ENCODE measurements at regions not wholly inside any gene's neighbourhood (a gene's known extent, or its start where the extent isn't known, plus 50 kb on each side); places are given as distances from the start of the nearest gene placed in this dataset.
"Not testable (repeated sequence)": the region's sequence is repeated elsewhere in the genome, so short reads cannot be mapped to it uniquely, and the experiment has no call there.

- H3K27ac Mint-ChIP-seq; H3K9me3 Mint-ChIP-seq; intact Hi-C loops (cut with micrococcal nuclease): not testable (repeated sequence)
Measured at GRCh38 chr9:40097992-40098391, 742.5 kb downstream of the SPATA31A1 start.

GRCh38 chr9:40106003-40106782, 750.7 kb downstream of the SPATA31A1 start:
- H3K9me3 Mint-ChIP-seq; intact Hi-C loops (cut with micrococcal nuclease); H3K4me1 Mint-ChIP-seq (ENCODE audit: low read depth); H3K36me3 Mint-ChIP-seq (ENCODE audit: low read depth); H3K27me3 Mint-ChIP-seq (ENCODE audit: insufficient read depth): not testable (repeated sequence)
- DNase-seq (ENCODE audit: low spot score), result peak; percentile 31
- Mint-ChIP-seq H3K4me3 (peak overlapping the region; percentile 93), H3K27ac (peak overlapping the region; percentile 91)

More at GRCh38 chr9:40097992-40098391, 742.5 kb downstream of the SPATA31A1 start:
- H3K27me3 Mint-ChIP-seq (ENCODE audit: insufficient read depth); H3K4me1 Mint-ChIP-seq (ENCODE audit: low read depth); DNase-seq (ENCODE audit: low spot score); H3K36me3 Mint-ChIP-seq (ENCODE audit: low read depth); H3K4me3 Mint-ChIP-seq: not testable (repeated sequence)

- H3K27me3 Mint-ChIP-seq (ENCODE audit: insufficient read depth); DNase-seq (ENCODE audit: low spot score); H3K4me1 Mint-ChIP-seq (ENCODE audit: low read depth); H3K9me3 Mint-ChIP-seq; intact Hi-C loops (cut with micrococcal nuclease); H3K36me3 Mint-ChIP-seq (ENCODE audit: low read depth); H3K4me3 Mint-ChIP-seq; H3K27ac Mint-ChIP-seq: not testable (repeated sequence)
Measured at GRCh38 chr9:40106783-40107248, 751.3 kb downstream of the SPATA31A1 start.

- DNase-seq (ENCODE audit: low spot score); H3K9me3 Mint-ChIP-seq; intact Hi-C loops (cut with micrococcal nuclease); H3K4me3 Mint-ChIP-seq; H3K27ac Mint-ChIP-seq; H3K4me1 Mint-ChIP-seq (ENCODE audit: low read depth); H3K27me3 Mint-ChIP-seq (ENCODE audit: insufficient read depth); H3K36me3 Mint-ChIP-seq (ENCODE audit: low read depth): not testable (repeated sequence)
Measured at GRCh38 chr9:40107251-40107650, 751.8 kb downstream of the SPATA31A1 start.

DNA sequence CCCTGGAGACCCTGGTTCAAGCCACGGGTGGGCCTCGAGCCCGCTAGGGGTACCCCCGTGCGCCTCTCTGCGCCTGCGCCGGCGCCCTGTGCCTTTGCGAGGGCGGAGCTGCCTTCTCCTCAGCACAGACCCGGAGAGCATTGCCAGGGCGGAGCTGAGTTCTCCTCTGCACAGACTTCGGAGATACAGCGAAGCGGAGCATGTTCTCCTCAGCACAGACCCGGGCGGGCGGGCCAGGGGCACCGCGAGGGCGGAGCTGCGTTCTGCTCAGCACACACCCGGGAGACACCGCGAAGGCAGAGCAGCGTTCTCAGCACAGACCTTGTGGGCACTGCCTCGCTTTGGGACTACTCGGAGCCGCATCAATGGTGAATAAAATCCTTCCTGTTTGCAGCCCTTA, 753.0 kb downstream of the SPATA31A1 start:
- H3K4me3 Mint-ChIP-seq; H3K4me1 Mint-ChIP-seq (ENCODE audit: low read depth); DNase-seq (ENCODE audit: low spot score); H3K27me3 Mint-ChIP-seq (ENCODE audit: insufficient read depth); H3K36me3 Mint-ChIP-seq (ENCODE audit: low read depth); intact Hi-C loops (cut with micrococcal nuclease); H3K9me3 Mint-ChIP-seq; H3K27ac Mint-ChIP-seq: not testable (repeated sequence)

GRCh38 chr9:40110751-40111150, 755.3 kb downstream of the SPATA31A1 start:
- H3K36me3 Mint-ChIP-seq (ENCODE audit: low read depth); intact Hi-C loops (cut with micrococcal nuclease); H3K4me3 Mint-ChIP-seq; H3K9me3 Mint-ChIP-seq; H3K27ac Mint-ChIP-seq; DNase-seq (ENCODE audit: low spot score); H3K27me3 Mint-ChIP-seq (ENCODE audit: insufficient read depth); H3K4me1 Mint-ChIP-seq (ENCODE audit: low read depth): not testable (repeated sequence)

DNA sequence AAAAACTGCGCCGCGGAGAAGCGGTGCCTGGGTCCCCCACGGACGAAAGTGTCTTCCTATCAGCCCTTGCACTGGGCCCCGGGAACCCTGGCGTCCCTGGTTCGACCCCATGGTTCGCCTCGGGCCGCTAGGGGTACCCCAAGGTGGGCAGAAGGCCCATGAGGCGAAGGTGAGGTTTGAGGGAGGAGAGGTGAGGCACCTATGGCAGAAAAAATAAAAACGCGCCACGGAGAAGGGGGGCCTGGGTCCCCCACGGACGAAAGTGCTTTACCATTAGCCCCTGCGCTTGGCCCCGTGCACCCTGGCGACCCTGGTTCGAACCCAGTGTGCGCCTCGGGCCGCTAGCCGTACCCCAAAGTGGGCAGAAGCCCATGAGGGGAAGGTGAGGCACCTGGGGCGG, 756.1 kb downstream of the SPATA31A1 start:
- H3K36me3 Mint-ChIP-seq (ENCODE audit: low read depth); intact Hi-C loops (cut with micrococcal nuclease); H3K27me3 Mint-ChIP-seq (ENCODE audit: insufficient read depth); H3K4me3 Mint-ChIP-seq; H3K27ac Mint-ChIP-seq; DNase-seq (ENCODE audit: low spot score); H3K4me1 Mint-ChIP-seq (ENCODE audit: low read depth); H3K9me3 Mint-ChIP-seq: not testable (repeated sequence)

- intact Hi-C loops (cut with micrococcal nuclease); H3K4me1 Mint-ChIP-seq (ENCODE audit: low read depth); H3K9me3 Mint-ChIP-seq; H3K27me3 Mint-ChIP-seq (ENCODE audit: insufficient read depth); DNase-seq (ENCODE audit: low spot score); H3K36me3 Mint-ChIP-seq (ENCODE audit: low read depth); H3K4me3 Mint-ChIP-seq; H3K27ac Mint-ChIP-seq: not testable (repeated sequence)
Measured at GRCh38 chr9:40130598-40130997, 775.1 kb downstream of the SPATA31A1 start.

- DNase-seq (ENCODE audit: low spot score); H3K27me3 Mint-ChIP-seq (ENCODE audit: insufficient read depth); H3K27ac Mint-ChIP-seq; H3K36me3 Mint-ChIP-seq (ENCODE audit: low read depth); H3K4me1 Mint-ChIP-seq (ENCODE audit: low read depth); H3K4me3 Mint-ChIP-seq; H3K9me3 Mint-ChIP-seq; intact Hi-C loops (cut with micrococcal nuclease): not testable (repeated sequence)
Measured at GRCh38 chr9:40169204-40169603, 813.7 kb downstream of the SPATA31A1 start.

DNA sequence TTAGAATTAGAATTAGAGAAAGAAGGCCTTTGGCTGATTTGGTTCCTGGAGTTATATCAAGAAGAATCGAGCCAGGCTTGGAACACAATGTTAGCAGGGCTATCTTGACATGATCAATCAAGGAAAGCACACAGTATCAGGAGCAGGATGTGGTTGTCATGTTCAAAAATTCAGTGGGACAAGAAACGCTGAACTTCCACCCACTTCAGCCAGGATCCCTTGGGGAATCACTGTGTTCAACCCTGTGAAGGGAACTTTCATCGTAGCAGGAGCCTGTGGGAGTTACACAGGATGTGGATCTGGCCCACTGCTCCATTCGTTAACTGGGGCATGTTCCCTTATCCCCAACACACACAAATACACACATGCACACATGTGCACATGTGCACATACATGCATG, 817.8 kb downstream of the SPATA31A1 start:
- H3K4me1 Mint-ChIP-seq (ENCODE audit: low read depth); DNase-seq (ENCODE audit: low spot score); H3K4me3 Mint-ChIP-seq; H3K36me3 Mint-ChIP-seq (ENCODE audit: low read depth); intact Hi-C loops (cut with micrococcal nuclease); H3K9me3 Mint-ChIP-seq; H3K27ac Mint-ChIP-seq; H3K27me3 Mint-ChIP-seq (ENCODE audit: insufficient read depth): not testable (repeated sequence)

DNA sequence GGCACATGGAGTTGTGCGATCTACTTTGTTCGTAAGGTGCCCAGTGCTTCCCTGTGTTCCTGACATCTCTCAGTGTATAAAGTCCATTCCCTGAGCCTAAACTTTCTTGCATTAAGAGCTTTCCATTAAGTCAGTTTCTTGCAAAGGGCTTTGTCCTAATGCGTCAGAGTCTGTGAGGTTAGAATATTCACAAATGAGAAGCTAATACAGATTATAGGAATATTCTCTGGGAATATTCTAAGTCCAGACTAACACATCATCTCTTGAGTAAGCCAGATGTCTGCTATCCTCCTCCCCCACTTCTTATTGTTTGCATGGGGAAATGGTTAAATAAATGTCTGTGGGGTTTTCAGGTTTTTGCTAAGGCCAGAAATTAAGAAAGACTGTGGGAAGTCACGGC, 818.6 kb downstream of the SPATA31A1 start:
- H3K27me3 Mint-ChIP-seq (ENCODE audit: insufficient read depth); H3K9me3 Mint-ChIP-seq; DNase-seq (ENCODE audit: low spot score); H3K4me3 Mint-ChIP-seq; H3K27ac Mint-ChIP-seq; intact Hi-C loops (cut with micrococcal nuclease); H3K4me1 Mint-ChIP-seq (ENCODE audit: low read depth); H3K36me3 Mint-ChIP-seq (ENCODE audit: low read depth): not testable (repeated sequence)

DNA sequence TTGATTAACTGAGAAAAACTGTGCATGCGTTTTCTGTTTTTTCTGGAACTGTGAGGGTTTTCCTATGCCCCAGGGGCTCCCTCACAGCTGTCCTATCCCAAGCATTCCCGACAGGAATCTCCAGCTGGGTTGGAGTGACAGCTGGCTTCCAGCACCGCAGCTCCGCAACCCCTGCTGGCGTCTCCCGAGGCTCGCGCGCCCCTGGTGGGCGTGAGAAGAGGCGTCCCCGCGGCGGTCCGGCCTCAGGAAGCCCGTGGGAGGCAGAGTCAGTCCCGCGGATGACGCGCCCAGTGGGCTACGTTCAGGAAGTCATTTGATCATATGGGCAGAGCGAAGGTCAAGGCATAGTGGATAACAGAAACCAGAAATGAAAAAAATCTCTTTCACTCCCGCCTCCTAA, 821.9 kb downstream of the SPATA31A1 start:
- DNase-seq (ENCODE audit: low spot score); H3K27me3 Mint-ChIP-seq (ENCODE audit: insufficient read depth); H3K9me3 Mint-ChIP-seq; H3K36me3 Mint-ChIP-seq (ENCODE audit: low read depth); intact Hi-C loops (cut with micrococcal nuclease); H3K4me1 Mint-ChIP-seq (ENCODE audit: low read depth); H3K27ac Mint-ChIP-seq; H3K4me3 Mint-ChIP-seq: not testable (repeated sequence)

DNA sequence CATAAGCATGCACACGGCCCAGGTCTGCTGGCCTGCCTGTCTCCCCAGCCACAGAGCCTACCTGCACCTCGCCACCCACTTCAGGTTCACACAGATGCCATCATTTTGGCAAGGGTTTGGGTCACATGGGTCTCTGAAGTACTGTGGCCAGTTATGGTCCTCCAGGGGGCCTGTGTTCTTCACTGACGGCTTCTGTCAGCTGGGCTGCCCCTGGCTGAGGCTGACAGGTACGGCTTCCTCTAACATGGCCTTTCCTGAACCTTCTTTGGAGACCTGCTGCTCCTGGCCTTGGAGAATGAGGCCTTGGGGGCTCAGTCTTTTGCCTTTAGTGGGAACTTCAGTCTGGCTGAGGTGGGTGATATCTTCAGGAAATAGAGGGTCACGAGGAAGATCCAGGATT, 835.9 kb downstream of the SPATA31A1 start:
- H3K36me3 Mint-ChIP-seq (ENCODE audit: low read depth); intact Hi-C loops (cut with micrococcal nuclease); H3K9me3 Mint-ChIP-seq: not testable (repeated sequence)

GRCh38 chr9:40192162-40192561, 836.7 kb downstream of the SPATA31A1 start:
- H3K4me3 Mint-ChIP-seq; H3K27ac Mint-ChIP-seq; H3K27me3 Mint-ChIP-seq (ENCODE audit: insufficient read depth); H3K36me3 Mint-ChIP-seq (ENCODE audit: low read depth); H3K9me3 Mint-ChIP-seq; DNase-seq (ENCODE audit: low spot score); H3K4me1 Mint-ChIP-seq (ENCODE audit: low read depth); intact Hi-C loops (cut with micrococcal nuclease): not testable (repeated sequence)

More for the DNA sequence above, 835.9 kb downstream of the SPATA31A1 start:
- DNase-seq (ENCODE audit: low spot score); H3K27me3 Mint-ChIP-seq (ENCODE audit: insufficient read depth); H3K27ac Mint-ChIP-seq; H3K4me3 Mint-ChIP-seq; H3K4me1 Mint-ChIP-seq (ENCODE audit: low read depth): not testable (repeated sequence)

Measured in activated T-helper 1 cell treated with anti-CD3 and anti-CD28 coated beads, Interleukin-12 subunit alpha, Interleukin-12 subunit beta, Interleukin-2, Interleukin-4 antibody, amounts not matched to agents 30 ng/mL and 10 ng/mL and 1 ng/mL, durations not matched to agents 14 hours and 24 hours and 36 hours (primary cell).